D721Med (cell line): ENCODE measurements at regions not wholly inside any gene's neighbourhood (a gene's known extent, or its start where the extent isn't known, plus 50 kb on each side); places are given as distances from the start of the nearest gene placed in this dataset.

Source experiments
- DNase-seq: peaks from one replicate; pipeline ENCODE4 v3.0.0; 2011; ENCODE audit warnings: low spot score; ENCODE audit not compliant: insufficient read length
- FAIRE-seq: peaks from 2 replicates; lab custom pipeline; 2011; peaks lifted over from hg19 to GRCh38; lab: Jason Lieb, UNC
- CTCF ChIP-seq: IDR thresholded peaks from 2 replicates; pipeline ENCODE4 v1.5.1; 2012; ENCODE audit warnings: mild to moderate bottlenecking, control low read depth; ENCODE audit not compliant: insufficient read depth; ENCODE audit errors: missing control alignments

DNA sequence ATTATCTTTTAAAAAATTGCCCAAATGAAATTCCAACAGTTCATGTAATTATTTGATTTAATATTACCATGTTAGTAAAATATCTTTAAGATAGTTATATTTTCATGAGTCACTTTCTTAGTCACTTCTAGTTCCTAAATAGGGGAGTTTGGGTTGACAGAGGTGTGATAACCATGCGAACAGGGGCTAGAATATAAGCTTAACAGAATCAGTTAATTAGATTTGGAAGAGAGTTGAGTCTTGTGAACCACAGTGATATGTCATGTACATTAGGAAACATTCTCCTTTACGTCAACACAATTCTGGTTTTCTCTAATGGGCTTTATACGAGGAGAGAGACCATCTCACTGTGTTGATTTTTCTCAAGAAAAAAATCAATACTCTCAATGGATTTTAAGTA is 64.8 kb upstream of the ZNF281 start:
- TF ChIP-seq CTCF, result no peak
- no peak for FAIRE-seq
- DNase-seq, result no peak

- DNase-seq (no peak), FAIRE-seq (no peak)
- TF ChIP-seq CTCF, result no peak
Measured at GRCh38 chr1:200473698-200474371, 64.0 kb upstream of the ZNF281 start.

GRCh38 chr1:200471739-200472138 is 61.9 kb upstream of the ZNF281 start:
- TF ChIP-seq CTCF, result no peak
- no peak for DNase-seq
- no peak for FAIRE-seq

DNA sequence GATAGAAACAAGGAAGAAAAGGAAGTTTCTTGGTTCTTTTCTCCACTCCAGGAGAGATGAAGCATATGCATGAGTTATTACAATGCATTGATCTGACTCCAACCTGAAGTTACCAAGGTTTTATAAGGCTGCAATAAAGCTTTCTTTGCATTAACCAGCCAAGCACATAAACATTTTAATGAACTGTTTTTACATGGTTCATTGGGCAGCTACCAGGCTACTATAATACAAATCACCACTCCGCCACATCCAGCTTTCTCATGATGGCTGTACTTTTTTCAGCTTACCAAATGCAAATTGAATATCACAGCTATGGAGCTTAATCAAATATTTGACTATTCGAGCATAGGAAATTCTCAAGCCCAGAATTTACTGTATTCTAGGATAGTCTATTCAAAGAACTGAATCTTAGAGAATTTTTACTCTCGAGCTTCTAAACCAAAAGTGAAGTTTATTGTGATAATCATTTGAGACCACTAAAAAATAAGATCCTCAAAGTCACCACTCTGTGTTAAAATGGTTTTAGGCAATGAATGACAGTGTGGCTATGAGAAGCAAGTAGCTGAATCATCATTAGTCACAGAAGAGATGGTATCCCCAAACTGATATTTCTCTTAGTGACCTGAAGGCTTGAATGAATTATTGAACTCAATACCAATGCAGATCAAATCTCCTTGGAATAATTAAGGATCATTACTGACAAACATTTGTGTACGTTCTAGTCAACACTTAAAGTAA is 58.6 kb upstream of the ZNF281 start:
- no peak for TF ChIP-seq CTCF
- no peak for DNase-seq
- no peak for FAIRE-seq

- FAIRE-seq (no peak), DNase-seq (no peak)
- TF ChIP-seq CTCF, result no peak
Measured at GRCh38 chr1:200464784-200465400, 55.1 kb upstream of the ZNF281 start.
